Liver (tissue), 3 donors: ENCODE measurements at regions not wholly inside any gene's neighbourhood (a gene's known extent, or its start where the extent isn't known, plus 50 kb on each side); places are given as distances from the start of the nearest gene placed in this dataset.

Experiments
- JUND ChIP-seq, 2 donors: IDR thresholded peaks; 2 replicates each; pipeline ENCODE4 v1.6.1; 2016; ENCODE audit warnings: antibody characterized with exemption in 2 of 2
- SP1 ChIP-seq: IDR thresholded peaks from 2 replicates; pipeline ENCODE4 v1.6.1; 2018; ENCODE audit warnings: antibody characterized with exemption, mild to moderate bottlenecking
- TF ChIP-seq, protein P1 (sequence below): fragments of 150-350 bp; IDR thresholded peaks from 2 replicates; pipeline ENCODE4 v1.5.1; 2017; ENCODE audit warnings: improper control_type of control experiment, low read depth, low read length; ENCODE audit not compliant: missing input control
- TF ChIP-seq, protein P2 (sequence below): IDR thresholded peaks from 2 replicates; pipeline ENCODE4 v1.6.1; 2016; ENCODE audit warnings: antibody characterized with exemption, mild to moderate bottlenecking
- donor health status: healthy.
- donor health status: healthy.

DNA sequence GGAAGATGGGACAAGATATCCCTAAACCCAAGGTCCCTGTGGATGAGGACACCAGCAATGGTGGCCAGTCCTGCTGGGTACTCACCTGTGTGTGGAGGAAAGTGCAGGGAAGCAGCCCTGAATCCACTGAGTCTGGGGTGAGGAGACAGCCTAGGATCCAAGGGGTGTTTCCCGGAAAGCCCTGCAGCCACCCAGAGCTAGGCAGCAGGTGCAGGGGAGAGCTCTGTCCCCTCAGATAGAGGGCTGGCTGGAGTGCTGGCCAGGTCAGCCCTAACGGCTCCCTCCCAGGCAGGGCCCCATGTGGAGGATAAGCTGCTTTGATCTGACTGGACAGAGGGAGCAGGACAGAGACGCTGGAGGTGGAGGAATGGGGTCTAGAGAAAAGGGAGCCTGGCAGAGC is 344.7 kb upstream of the IRX4 start:
- TF ChIP-seq, protein P1, sequence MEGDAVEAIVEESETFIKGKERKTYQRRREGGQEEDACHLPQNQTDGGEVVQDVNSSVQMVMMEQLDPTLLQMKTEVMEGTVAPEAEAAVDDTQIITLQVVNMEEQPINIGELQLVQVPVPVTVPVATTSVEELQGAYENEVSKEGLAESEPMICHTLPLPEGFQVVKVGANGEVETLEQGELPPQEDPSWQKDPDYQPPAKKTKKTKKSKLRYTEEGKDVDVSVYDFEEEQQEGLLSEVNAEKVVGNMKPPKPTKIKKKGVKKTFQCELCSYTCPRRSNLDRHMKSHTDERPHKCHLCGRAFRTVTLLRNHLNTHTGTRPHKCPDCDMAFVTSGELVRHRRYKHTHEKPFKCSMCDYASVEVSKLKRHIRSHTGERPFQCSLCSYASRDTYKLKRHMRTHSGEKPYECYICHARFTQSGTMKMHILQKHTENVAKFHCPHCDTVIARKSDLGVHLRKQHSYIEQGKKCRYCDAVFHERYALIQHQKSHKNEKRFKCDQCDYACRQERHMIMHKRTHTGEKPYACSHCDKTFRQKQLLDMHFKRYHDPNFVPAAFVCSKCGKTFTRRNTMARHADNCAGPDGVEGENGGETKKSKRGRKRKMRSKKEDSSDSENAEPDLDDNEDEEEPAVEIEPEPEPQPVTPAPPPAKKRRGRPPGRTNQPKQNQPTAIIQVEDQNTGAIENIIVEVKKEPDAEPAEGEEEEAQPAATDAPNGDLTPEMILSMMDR = no peak
- TF ChIP-seq SP1 (no peak), JUND (IDR thresholded peaks at IDR 0.05) (no peak)
- TF ChIP-seq, protein P2, sequence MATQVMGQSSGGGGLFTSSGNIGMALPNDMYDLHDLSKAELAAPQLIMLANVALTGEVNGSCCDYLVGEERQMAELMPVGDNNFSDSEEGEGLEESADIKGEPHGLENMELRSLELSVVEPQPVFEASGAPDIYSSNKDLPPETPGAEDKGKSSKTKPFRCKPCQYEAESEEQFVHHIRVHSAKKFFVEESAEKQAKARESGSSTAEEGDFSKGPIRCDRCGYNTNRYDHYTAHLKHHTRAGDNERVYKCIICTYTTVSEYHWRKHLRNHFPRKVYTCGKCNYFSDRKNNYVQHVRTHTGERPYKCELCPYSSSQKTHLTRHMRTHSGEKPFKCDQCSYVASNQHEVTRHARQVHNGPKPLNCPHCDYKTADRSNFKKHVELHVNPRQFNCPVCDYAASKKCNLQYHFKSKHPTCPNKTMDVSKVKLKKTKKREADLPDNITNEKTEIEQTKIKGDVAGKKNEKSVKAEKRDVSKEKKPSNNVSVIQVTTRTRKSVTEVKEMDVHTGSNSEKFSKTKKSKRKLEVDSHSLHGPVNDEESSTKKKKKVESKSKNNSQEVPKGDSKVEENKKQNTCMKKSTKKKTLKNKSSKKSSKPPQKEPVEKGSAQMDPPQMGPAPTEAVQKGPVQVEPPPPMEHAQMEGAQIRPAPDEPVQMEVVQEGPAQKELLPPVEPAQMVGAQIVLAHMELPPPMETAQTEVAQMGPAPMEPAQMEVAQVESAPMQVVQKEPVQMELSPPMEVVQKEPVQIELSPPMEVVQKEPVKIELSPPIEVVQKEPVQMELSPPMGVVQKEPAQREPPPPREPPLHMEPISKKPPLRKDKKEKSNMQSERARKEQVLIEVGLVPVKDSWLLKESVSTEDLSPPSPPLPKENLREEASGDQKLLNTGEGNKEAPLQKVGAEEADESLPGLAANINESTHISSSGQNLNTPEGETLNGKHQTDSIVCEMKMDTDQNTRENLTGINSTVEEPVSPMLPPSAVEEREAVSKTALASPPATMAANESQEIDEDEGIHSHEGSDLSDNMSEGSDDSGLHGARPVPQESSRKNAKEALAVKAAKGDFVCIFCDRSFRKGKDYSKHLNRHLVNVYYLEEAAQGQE = no peak
